Amniotic epithelial cell (primary cell): ENCODE measurements at regions not wholly inside any gene's neighbourhood (a gene's known extent, or its start where the extent isn't known, plus 50 kb on each side); places are given as distances from the start of the nearest gene placed in this dataset.

Experiments used
- DNase-seq: peaks from one replicate; pipeline ENCODE4 v3.0.0-alpha.2; 2010; ENCODE audit warnings: low read depth

- DNase-seq = no peak
Observed at GRCh38 chr16:55271945-55272513, 52.0 kb upstream of the IRX6 start.

- no peak for DNase-seq
Observed at GRCh38 chr16:55272744-55273143, 51.3 kb upstream of the IRX6 start.

- DNase-seq = no peak
Observed at GRCh38 chr16:55273356-55273755, 50.6 kb upstream of the IRX6 start.

GRCh38 chr16:55273959-55274358, 50.0 kb upstream of the IRX6 start:
- no peak for DNase-seq
